ENCODE measurements at regions not wholly inside any gene's neighbourhood (a gene's known extent, or its start where the extent isn't known, plus 50 kb on each side); places are given as distances from the start of the nearest gene placed in this dataset.

DNA sequence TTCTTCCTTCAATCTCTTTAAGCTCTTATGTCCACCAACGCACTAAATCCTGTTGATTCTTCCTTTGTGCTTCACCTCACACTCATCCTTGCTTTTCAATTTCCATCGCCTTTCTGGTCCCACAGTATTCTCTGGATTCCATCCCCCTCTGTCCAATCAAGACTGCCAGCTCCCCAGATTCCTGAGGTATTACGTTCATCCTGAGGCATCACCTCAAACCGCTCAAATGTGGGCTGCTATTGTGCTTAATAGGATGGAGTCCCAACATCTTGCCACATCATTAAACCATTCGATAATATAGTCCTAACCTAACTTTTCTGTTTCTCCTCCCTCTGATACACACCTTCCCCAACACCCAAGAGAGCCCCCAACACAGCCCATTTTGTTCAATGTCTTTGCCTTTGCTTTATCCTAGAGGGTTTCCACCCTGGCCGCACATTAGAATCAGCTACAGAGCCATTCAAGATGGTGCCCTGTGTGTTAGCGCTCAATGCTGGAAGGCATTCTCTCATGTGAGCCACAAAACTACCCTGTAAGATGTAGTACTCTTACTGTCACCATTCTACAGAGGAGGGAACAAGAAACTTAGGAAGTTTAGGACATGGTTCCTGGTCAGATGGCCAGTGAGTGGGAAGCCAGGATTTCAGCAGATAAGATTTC lies 79.5 kb upstream of the LEP start:
- no peaks in the 10 kb centered on the region for H3K36me3 ChIP-seq (replicated peaks)
- in situ Hi-C loops (cut with HindIII; ENCODE audit: low pct_ligation_motif_present, low sequenced_read_pairs): no loop called here
- peaks cover 29% of the 10 kb centered on the region for H3K27me3 ChIP-seq (replicated peaks)
- TF ChIP-seq, protein P1, sequence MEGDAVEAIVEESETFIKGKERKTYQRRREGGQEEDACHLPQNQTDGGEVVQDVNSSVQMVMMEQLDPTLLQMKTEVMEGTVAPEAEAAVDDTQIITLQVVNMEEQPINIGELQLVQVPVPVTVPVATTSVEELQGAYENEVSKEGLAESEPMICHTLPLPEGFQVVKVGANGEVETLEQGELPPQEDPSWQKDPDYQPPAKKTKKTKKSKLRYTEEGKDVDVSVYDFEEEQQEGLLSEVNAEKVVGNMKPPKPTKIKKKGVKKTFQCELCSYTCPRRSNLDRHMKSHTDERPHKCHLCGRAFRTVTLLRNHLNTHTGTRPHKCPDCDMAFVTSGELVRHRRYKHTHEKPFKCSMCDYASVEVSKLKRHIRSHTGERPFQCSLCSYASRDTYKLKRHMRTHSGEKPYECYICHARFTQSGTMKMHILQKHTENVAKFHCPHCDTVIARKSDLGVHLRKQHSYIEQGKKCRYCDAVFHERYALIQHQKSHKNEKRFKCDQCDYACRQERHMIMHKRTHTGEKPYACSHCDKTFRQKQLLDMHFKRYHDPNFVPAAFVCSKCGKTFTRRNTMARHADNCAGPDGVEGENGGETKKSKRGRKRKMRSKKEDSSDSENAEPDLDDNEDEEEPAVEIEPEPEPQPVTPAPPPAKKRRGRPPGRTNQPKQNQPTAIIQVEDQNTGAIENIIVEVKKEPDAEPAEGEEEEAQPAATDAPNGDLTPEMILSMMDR (IDR thresholded peaks at IDR 0.05; ENCODE audit: low read depth, low read length, missing control alignments): no peak
- H3K4me3 ChIP-seq (ENCODE audit: low read depth, low read length): no peak overlapping the region
- H3K27ac ChIP-seq: no peak overlapping the region
- DNase-seq: no peak

DNA sequence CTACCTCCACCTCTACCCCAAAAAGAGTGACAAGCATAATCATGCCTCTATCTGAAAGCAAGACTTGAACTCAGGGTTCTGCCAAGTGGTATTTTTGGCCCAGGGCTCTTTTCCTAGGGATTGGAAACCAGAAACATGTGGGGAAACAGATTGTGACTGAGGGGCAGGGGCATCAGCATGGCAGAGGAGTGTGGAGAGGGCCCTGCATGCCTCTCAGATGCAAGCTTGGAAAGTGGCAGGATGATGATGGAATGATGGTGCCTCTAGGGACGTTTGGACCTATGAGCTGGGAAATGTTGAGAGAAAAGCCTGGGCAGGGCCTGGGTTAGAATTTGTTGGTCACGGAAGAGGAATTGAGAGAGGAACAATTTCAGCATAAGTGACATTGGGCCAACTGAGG lies 78.4 kb upstream of the LEP start:
- H3K4me3 ChIP-seq (ENCODE audit: low read depth, low read length): no peak overlapping the region
- TF ChIP-seq, protein P1 (IDR thresholded peaks at IDR 0.05; ENCODE audit: low read depth, low read length, missing control alignments): no peak
- H3K27ac ChIP-seq: no peak overlapping the region
- in situ Hi-C loops (cut with HindIII; ENCODE audit: low pct_ligation_motif_present, low sequenced_read_pairs): no loop called here
- H3K36me3 ChIP-seq (replicated peaks): no peaks in the 10 kb centered on the region
- H3K27me3 ChIP-seq (replicated peaks): peaks cover 33% of the 10 kb centered on the region
- no peak for DNase-seq

DNA sequence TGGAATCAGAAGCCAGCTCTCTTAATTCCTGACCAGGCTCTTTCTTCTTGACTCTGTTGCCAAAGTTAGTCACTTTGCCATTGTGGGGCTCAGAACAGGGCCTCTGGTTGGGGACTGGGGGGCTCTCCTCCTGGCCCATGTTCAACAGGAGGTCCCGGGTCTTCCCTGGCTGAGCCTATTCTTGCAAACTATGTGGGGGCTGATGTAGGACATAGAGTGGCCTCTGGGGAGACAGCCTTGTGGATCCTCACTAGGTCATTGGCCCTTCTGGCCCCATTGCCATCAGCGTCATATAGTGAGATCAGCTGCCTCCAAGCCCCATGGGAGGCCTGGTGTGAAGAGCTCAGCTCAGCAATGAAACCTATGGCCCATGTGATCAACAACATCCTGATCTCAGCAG lies 77.6 kb upstream of the LEP start:
- Histone ChIP-seq H3K4me3 (ENCODE audit: low read depth, low read length) (no peak overlapping the region), H3K27ac (no peak overlapping the region), H3K36me3 (replicated peaks) (no peaks in the 10 kb centered on the region), H3K27me3 (replicated peaks) (peaks cover 35% of the 10 kb centered on the region)
- DNase-seq: no peak
- TF ChIP-seq, protein P1 (IDR thresholded peaks at IDR 0.05; ENCODE audit: low read depth, low read length, missing control alignments): no peak
- in situ Hi-C loops (cut with HindIII; ENCODE audit: low pct_ligation_motif_present, low sequenced_read_pairs): no loop called here

DNA sequence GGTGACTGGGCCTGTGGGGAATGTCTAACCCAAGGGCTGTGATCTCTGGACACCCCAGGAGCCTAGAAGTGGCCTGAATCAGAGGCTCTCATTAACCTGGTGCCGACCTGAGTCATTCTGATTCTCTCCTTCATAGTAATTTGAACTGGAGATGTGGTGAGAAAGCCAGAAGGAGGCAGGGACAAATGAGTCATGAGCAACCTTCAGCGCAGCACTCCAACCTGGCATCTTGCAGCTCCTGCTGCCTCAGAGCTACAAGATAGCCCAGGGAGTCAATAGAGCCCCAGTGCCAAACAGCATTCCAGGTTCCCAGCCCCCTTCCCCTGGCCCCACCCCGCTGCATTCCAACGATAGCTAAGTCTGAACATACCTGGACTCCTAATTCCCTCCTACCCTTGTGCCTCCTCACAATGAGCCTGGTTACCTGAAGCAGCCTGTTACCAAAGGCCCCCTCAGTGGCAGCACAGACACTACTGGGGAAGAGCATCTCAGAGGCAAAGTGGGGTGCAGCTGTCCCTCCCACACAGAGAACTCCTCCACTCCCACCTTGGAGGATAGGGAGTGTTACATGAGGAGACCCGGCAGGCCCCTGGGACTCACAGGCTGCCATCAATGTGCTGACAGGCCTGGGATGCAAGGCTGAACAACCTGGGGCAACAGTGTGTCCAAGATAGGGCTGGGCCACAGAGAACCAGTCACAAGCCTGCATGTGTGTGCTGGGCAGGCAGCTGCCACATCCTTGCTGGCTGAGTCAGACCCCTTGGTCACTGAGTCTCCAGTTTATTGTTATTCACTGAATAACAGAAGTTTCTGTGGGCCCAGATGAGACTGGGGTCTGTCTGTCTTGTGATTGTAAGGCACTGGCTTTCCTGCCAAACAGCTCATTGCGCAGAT lies 76.8 kb upstream of the LEP start:
- TF ChIP-seq, protein P1 (IDR thresholded peaks at IDR 0.05; ENCODE audit: low read depth, low read length, missing control alignments): no peak
- H3K27me3 ChIP-seq (replicated peaks): peaks cover 43% of the 10 kb centered on the region
- in situ Hi-C loops (cut with HindIII; ENCODE audit: low pct_ligation_motif_present, low sequenced_read_pairs): no loop called here
- H3K36me3 ChIP-seq (replicated peaks): no peaks in the 10 kb centered on the region
- no peak overlapping the region for H3K4me3 ChIP-seq (ENCODE audit: low read depth, low read length)
- no peak overlapping the region for H3K27ac ChIP-seq
- DNase-seq: peak; percentile 83

DNA sequence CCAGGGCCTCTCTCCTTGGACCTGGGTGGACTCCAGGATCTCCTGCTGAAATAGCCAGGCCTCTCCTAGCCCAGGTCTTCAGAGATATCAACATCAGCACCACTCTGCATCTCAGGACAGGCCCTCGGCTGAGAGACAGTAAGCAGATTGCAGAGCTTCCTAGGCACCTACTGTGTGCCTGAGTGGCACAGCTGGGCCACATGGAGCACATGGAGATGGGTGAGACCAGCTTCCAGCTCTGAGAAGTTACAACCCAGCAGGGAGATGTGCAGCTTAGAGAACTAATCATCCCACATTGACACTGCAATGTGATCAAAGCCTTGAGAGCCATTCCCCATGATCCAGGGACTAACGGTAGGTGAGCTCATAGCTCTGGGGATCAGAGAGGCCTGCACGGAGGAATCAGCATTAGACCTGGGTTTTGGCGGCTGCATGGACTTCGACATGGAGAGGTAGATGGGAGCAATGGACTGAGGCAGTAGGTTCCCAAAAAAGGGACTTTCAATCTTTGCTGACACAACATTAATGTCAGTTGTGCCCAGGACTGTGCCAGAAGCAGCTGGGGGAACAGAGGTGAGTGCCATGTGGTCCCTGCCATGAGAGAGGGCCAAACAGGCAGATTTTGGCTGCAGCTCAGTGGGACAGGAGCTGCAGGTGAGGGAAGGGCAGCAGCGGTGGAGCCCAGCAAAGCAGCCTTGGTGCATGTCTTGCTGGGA lies 76.0 kb upstream of the LEP start:
- no peak for DNase-seq
- peaks cover 43% of the 10 kb centered on the region for H3K27me3 ChIP-seq (replicated peaks)
- no peak overlapping the region for H3K4me3 ChIP-seq (ENCODE audit: low read depth, low read length)
- TF ChIP-seq, protein P1 (IDR thresholded peaks at IDR 0.05; ENCODE audit: low read depth, low read length, missing control alignments): no peak
- in situ Hi-C loops (cut with HindIII; ENCODE audit: low pct_ligation_motif_present, low sequenced_read_pairs): no loop called here
- no peaks in the 10 kb centered on the region for H3K36me3 ChIP-seq (replicated peaks)
- H3K27ac ChIP-seq: no peak overlapping the region
